ENCODE measurements at regions not wholly inside any gene's neighbourhood (a gene's known extent, or its start where the extent isn't known, plus 50 kb on each side); places are given as distances from the start of the nearest gene placed in this dataset.

DNA sequence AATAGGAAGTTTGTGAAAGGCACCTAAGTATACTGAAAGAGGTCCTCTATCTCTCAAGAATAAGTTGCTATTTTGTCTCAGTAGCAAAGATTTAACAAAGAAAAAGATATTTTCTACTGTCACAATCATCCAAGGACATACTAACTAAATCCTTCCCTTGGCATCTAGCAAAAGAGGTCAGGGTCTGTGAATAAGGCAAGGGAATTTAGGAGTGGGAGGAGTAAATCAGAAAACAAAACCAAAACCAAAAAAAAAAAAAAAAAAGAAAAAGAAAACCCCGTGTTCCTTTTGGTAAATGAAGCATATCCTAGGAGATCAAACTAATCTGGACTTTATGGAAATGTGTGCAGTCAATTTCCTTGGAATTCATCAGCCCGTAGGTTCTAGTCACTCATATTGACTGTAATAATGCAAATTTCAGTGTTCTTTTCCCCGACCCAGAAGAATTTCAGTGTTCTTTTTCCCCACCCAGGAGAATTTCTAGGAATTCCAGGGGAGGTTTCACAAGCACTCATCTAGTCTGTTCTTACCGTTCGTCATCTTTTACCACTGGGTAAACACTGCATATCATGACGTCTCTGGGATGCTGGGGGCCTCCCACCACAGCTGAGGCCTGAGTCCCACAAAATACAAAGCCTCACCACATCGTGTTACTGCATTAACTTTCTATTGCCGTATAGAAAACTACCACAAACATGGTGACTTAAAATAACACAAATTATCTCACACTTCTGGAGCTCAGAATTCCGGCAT lies 113.8 kb upstream of the CCDC54 start:
- TF ChIP-seq CTCF (IDR thresholded peaks at IDR 0.05) (no peak), POLR2A (IDR thresholded peaks at IDR 0.05) (no peak)
